Vagina (tissue), 2 donors: ENCODE measurements at regions not wholly inside any gene's neighbourhood (a gene's known extent, or its start where the extent isn't known, plus 50 kb on each side); places are given as distances from the start of the nearest gene placed in this dataset.
"Not testable (repeated sequence)": the region's sequence is repeated elsewhere in the genome, so short reads cannot be mapped to it uniquely, and the experiment has no call there.

ENCODE experiments used
- CTCF ChIP-seq, 3 experiments: fragments of 450-650 bp in 2 of 3; fragments of 200-600 bp in 1 of 3; sonication (generic) in 1 of 3; IDR thresholded peaks; one replicate each; pipeline ENCODE4 v1.5.1; 2017 to 2019; ENCODE audit warnings: antibody characterized with exemption in 3 of 3, mild to moderate bottlenecking in 2 of 3, moderate library complexity in 2 of 3
- POLR2A ChIP-seq, 2 donors: fragments of 450-650 bp; IDR thresholded peaks; one replicate each; pipeline ENCODE4 v1.6.1; 2017; ENCODE audit warnings: antibody characterized with exemption in 2 of 2, mild to moderate bottlenecking in 2 of 2, moderate library complexity in 2 of 2
- POLR2AphosphoS5 ChIP-seq, 2 donors: sonication (generic); formaldehyde crosslinking; IDR thresholded peaks; one replicate each; pipeline ENCODE4 v1.9.0; 2017; ENCODE audit warnings: antibody characterized with exemption in 2 of 2, mild to moderate bottlenecking in 2 of 2, low read depth in 1 of 2; ENCODE audit not compliant: insufficient read depth in 1 of 2

GRCh38 chr3:178207161-178207560, 329.1 kb upstream of the KCNMB2 start:
- TF ChIP-seq POLR2A (IDR thresholded peaks at IDR 0.05); CTCF (IDR thresholded peaks at IDR 0.05); POLR2AphosphoS5 (IDR thresholded peaks at IDR 0.05; ENCODE audit: insufficient read depth in 1 of 2, low read depth in 1 of 2): not testable (repeated sequence)
